ENCODE measurements at regions not wholly inside any gene's neighbourhood (a gene's known extent, or its start where the extent isn't known, plus 50 kb on each side); places are given as distances from the start of the nearest gene placed in this dataset.

GRCh38 chr11:70669281-70669680 is 271.0 kb downstream of the CTTN start:
- no peak overlapping the region for H3K4me3 ChIP-seq (ENCODE audit: low read length)
- no peak for TF ChIP-seq CTCF (IDR thresholded peaks at IDR 0.05; ENCODE audit: insufficient read depth, low read depth, low read length, missing control alignments)
- no peak for DNase-seq (ENCODE audit: low read depth)

GRCh38 chr11:70669871-70670675 is 271.7 kb downstream of the CTTN start:
- DNase-seq (ENCODE audit: low read depth), result no peak
- no peak overlapping the region for H3K4me3 ChIP-seq (ENCODE audit: low read length)
- TF ChIP-seq CTCF (IDR thresholded peaks at IDR 0.05; ENCODE audit: insufficient read depth, low read depth, low read length, missing control alignments), result no peak

GRCh38 chr11:70670676-70671034 is 272.3 kb downstream of the CTTN start:
- no peak for DNase-seq (ENCODE audit: low read depth)
- no peak overlapping the region for H3K4me3 ChIP-seq (ENCODE audit: low read length)
- TF ChIP-seq CTCF (IDR thresholded peaks at IDR 0.05; ENCODE audit: insufficient read depth, low read depth, low read length, missing control alignments), result no peak

GRCh38 chr11:70671083-70671482 is 272.8 kb downstream of the CTTN start:
- DNase-seq (ENCODE audit: low read depth), result no peak
- no peak overlapping the region for H3K4me3 ChIP-seq (ENCODE audit: low read length)
- no peak for TF ChIP-seq CTCF (IDR thresholded peaks at IDR 0.05; ENCODE audit: insufficient read depth, low read depth, low read length, missing control alignments)

GRCh38 chr11:70671611-70672010 is 273.3 kb downstream of the CTTN start:
- no peak for DNase-seq (ENCODE audit: low read depth)
- no peak overlapping the region for H3K4me3 ChIP-seq (ENCODE audit: low read length)
- TF ChIP-seq CTCF (IDR thresholded peaks at IDR 0.05; ENCODE audit: insufficient read depth, low read depth, low read length, missing control alignments), result no peak

- no peak for DNase-seq (ENCODE audit: low read depth)
- no peak overlapping the region for H3K4me3 ChIP-seq (ENCODE audit: low read length)
- no peak for TF ChIP-seq CTCF (IDR thresholded peaks at IDR 0.05; ENCODE audit: insufficient read depth, low read depth, low read length, missing control alignments)
Measured at GRCh38 chr11:70672991-70673653, 274.8 kb downstream of the CTTN start.

All from epithelial cell of esophagus (primary cell).